ENCODE measurements at regions not wholly inside any gene's neighbourhood (a gene's known extent, or its start where the extent isn't known, plus 50 kb on each side); places are given as distances from the start of the nearest gene placed in this dataset.

GRCh38 chr6:156707818-156708217 lies 69.4 kb upstream of the ARID1B start:
- TF ChIP-seq RFX5 (IDR thresholded peaks at IDR 0.05; ENCODE audit: low read depth, low read length): no peak
- TF ChIP-seq MAFK (IDR thresholded peaks at IDR 0.05; ENCODE audit: low read depth, low read length): no peak
- no peak for TF ChIP-seq ELK1 (IDR thresholded peaks at IDR 0.05; ENCODE audit: borderline replicate concordance, low read depth, low read length)
- TF ChIP-seq NFE2L2 (IDR thresholded peaks at IDR 0.05; ENCODE audit: low read depth, low read length): no peak
- no peak for TF ChIP-seq CHD1 (IDR thresholded peaks at IDR 0.05; ENCODE audit: low read depth, low read length)
- TF ChIP-seq BHLHE40 (IDR thresholded peaks at IDR 0.05; ENCODE audit: low read depth, low read length): no peak
- no peak for TF ChIP-seq CEBPB (IDR thresholded peaks at IDR 0.05; ENCODE audit: low read depth, low read length)
- TF ChIP-seq POLR2A (IDR thresholded peaks at IDR 0.05; ENCODE audit: low read depth, low read length): no peak
- no peak for TF ChIP-seq MAZ (IDR thresholded peaks at IDR 0.05; ENCODE audit: borderline replicate concordance, low read depth, low read length)
- Histone ChIP-seq H3K79me1 (ENCODE audit: low read depth in 1 of 2, low read length in 2 of 2) (no peaks in the 10 kb centered on the region), H3K9ac (ENCODE audit: low read depth, low read length) (no peak overlapping the region), H2AK9ac (replicated peaks; ENCODE audit: low read depth, low read length, poor library complexity) (no peak overlapping the region), H3K4me2 (ENCODE audit: low read depth, low read length) (no peak overlapping the region), H2BK120ac (ENCODE audit: low read depth, low read length) (no peak overlapping the region), H4K8ac (ENCODE audit: low read depth in 2 of 2, low read length in 2 of 2) (no peak overlapping the region), H3K56ac (ENCODE audit: extremely low read depth, insufficient read depth, low read length) (no peak overlapping the region), H2BK20ac (ENCODE audit: low read depth, low read length) (no peak overlapping the region), H3K27me3 (ENCODE audit: control insufficient read depth, insufficient read depth, low read length) (no peaks in the 10 kb centered on the region), H3K14ac (replicated peaks; ENCODE audit: low read depth, low read length) (no peak overlapping the region), H3K4me1 (ENCODE audit: control insufficient read depth, insufficient read depth, low read length) (no peaks in the 10 kb centered on the region), H3K36me3 (ENCODE audit: control insufficient read depth, insufficient read depth, low read length) (no peaks in the 10 kb centered on the region), H2BK5ac (ENCODE audit: low read depth, low read length, poor library complexity, severe bottlenecking) (no peak overlapping the region), H3K18ac (ENCODE audit: low read depth, low read length) (no peak overlapping the region), H3K27ac (ENCODE audit: insufficient read depth, low read length) (no peak overlapping the region), H3K4ac (ENCODE audit: low read depth, low read length) (no peak overlapping the region), H4K20me1 (ENCODE audit: insufficient read depth, low read length) (no peaks in the 10 kb centered on the region), H3K9me3 (ENCODE audit: control insufficient read depth, insufficient read depth, low read length) (no peaks in the 10 kb centered on the region), H3K23ac (ENCODE audit: low read depth, low read length) (no peak overlapping the region), H4K5ac (ENCODE audit: low read depth, low read length) (no peak overlapping the region), H2BK15ac (ENCODE audit: low read depth, low read length) (no peak overlapping the region), H3K4me3 (ENCODE audit: insufficient read depth, low read depth, low read length) (no peak overlapping the region), H2AFZ (replicated peaks; ENCODE audit: low read length, poor library complexity) (no peak overlapping the region), H2AK5ac (ENCODE audit: low read depth, low read length) (no peak overlapping the region), H3K9me1 (ENCODE audit: insufficient read depth, low read length) (no peaks in the 10 kb centered on the region), H4K91ac (ENCODE audit: insufficient read depth, low read depth, low read length) (no peak overlapping the region)
- dilution Hi-C loops (cut with HindIII; ENCODE audit: low sequenced_read_pairs, unreplicated experiment): no loop called here
- WGBS, 2 experiments (ENCODE audit: extremely low coverage in 2 of 2, insufficient read length in 1 of 2): 64% methylated on average over 3 of the region's 3 CpGs; no CpG with 5 or more reads in 1 of the 2 experiments
- ChIA-PET CTCF (no interaction called here), POLR2A (ENCODE audit: unreplicated experiment) (no interaction called here)
- in situ Hi-C loops (cut with MboI; ENCODE audit: low sequenced_read_pairs): no loop called here
- intact Hi-C loops (cut with micrococcal nuclease): no loop called here
- ATAC-seq (ENCODE audit: low read depth): no peak
- BruUV-seq (replicated peaks): no TSS peak
- peak; percentile 32 for DNase-seq
